ENCODE measurements at regions not wholly inside any gene's neighbourhood (a gene's known extent, or its start where the extent isn't known, plus 50 kb on each side); places are given as distances from the start of the nearest gene placed in this dataset.
A peak's percentile ranks its signal among the peaks of the same experiment; 100 is the strongest.
"Not testable (repeated sequence)": the region's sequence is repeated elsewhere in the genome, so short reads cannot be mapped to it uniquely, and the experiment has no call there.

GRCh38 chr3:159238646-159239045 lies 436.8 kb downstream of the MFSD1 start:
- DNase-seq, result no peak

- no peak for DNase-seq
These were observed 437.2 kb downstream of the MFSD1 start for GRCh38 chr3:159239059-159239458.

DNA sequence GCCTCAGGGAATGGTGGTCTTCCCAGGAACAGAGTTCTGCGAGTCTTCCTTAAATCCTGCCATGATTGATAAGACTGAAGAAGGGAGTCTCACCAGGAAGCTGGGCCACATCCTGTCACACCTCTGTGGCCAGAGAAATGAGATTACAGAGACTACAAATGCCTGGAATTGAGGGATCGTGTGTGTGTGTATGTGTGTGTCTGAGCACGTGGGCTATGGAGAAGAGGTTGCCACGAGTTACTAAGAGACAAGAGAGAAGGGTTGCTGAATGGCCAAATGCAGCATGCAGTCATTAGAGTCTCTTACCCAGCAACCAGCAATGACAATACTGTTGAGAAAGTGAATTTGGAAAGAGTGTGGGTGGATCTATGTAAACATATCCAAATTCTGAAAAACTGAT lies 443.1 kb downstream of the MFSD1 start:
- DNase-seq, result no peak

- DNase-seq, result no peak
These were observed 444.0 kb downstream of the MFSD1 start for GRCh38 chr3:159245871-159246270.

DNA sequence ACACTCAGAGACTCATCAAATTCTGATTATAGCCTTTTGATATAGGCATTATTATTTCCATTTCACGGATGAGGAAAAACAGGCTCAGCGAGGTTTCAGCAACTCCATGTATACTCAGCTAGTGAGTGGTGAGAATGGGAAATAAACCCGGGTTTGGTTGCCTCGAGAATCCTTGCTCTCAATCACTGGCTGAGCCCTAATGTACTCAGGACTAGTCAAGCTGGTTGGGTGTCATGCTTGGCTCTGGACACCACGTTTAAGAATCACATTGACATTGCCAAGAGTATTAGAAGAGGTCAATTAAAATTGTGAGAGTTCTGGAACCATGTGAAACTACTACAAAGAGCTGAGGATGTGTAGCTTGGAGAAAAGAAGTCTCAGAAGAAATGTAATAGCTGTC lies 444.5 kb downstream of the MFSD1 start:
- no peak for DNase-seq

DNA sequence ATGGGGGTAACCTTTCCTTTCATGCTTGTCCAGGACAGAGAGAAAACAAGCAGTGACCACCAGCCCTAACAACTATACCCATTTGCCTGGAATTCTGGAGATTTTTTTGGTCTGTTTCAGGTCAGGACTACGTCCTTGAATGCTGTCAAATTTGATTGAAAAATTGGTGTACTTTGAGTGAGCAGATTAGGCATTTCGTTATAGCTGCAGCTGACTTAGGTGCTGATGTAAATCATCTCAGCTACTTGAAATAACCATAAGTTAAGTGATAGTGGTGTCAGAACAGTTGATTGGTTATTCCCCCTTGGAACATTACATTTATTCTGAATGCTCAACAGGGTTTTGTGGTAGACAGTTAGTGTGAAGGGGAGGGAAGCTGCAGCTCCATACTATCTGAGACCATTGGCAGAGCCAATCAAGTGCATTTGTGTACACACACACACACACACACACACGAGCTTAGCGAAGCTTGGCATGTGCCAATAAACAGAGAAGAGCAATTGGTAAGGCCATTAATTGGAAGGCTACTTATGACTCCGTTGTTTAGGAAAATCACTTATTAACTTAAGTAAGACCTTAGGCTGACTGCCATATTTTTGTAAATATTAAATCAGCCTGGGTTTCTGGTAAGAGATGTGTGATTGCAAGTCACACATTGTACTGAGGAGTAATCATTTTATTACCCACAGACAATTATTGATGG lies 447.8 kb downstream of the MFSD1 start:
- DNase-seq, result no peak

DNA sequence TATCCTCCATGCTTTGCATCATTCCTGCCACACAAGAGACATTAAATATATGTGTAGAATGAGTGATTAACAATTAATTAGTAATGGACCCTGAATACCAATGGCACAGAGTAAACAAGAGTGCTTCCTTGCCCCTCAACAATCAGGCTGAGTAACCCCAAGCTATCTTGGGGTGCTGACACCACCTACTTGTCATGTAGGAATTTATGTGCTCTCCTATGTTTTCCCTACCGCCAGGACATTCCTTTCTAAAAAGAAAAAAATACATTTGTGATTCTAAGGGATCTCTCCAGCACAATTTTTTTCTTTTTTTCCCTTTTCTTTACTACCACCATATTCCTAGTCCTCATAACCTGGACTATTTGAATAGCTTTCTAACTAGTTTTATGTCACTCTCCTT lies 449.1 kb downstream of the MFSD1 start:
- DNase-seq, result no peak

GRCh38 chr3:159252274-159252673 lies 450.4 kb downstream of the MFSD1 start:
- no peak for DNase-seq

DNA sequence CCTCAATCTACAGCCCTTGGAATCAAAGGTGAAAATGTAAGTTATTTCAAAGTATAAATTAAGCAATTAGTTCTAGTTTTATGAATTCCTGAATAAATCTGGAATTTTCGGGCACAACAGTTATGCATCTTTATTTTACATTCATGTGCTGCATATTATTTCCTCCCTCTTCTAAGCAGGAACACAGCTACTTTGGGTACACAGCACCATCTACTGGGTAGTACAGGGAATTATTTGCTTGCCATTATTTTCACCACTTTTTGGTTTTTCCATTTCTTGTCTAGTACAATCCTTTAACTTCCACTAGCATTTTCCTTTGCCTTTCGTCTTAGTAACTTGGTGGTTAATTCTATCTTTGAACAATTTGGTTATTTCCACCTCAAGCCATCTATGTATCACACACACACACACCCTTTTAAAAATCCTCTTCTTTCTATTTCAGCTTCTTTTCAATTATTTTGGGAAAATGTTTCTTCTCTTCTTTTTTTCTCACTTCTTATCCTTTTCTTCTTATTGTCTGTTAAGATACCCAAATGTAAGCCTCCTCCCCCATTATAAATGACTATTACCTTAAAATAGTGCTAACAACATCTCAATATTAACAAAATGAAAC lies 451.0 kb downstream of the MFSD1 start:
- peak in 1 of 2 donors; percentile 62 for DNase-seq

DNA sequence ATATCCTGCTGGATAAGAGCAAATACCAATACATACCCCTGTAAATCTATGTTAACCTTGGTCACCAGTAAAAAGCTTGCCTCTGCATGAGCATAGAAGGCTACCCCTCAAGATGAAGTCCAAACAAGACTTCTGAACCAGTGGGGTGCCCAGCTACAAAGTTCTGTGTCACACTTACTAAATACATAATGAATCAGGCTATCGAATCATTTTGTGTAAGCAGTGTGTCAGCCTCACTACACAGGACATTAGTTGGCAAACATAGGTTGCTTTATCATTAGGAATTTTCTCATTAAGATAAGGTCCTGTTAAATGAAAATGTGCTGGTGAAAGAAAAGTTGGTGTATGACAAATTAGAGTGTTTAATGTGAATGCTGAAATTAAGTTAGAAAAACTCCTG lies 452.0 kb downstream of the MFSD1 start:
- no peak for DNase-seq

DNA sequence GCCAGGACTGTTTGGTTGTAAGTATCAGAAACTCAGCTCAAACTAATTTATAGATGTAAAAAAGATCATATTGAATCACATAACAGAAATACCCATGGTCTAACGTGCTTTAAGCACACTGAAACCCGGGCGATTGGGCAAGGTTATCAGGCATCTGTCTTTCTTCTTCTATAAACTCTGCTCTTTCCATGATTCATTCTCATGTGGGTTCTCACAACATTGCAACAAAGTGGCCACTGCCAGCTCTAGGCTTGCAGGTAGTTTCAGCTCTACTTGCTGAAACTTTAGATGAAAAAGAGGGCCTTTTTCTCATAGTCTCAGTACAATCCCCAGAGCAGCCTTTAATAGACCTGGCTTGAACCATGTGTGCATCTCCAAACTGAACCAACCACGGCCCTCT lies 456.1 kb downstream of the MFSD1 start:
- DNase-seq, result no peak

GRCh38 chr3:159258934-159259333 lies 457.1 kb downstream of the MFSD1 start:
- DNase-seq, result no peak

DNA sequence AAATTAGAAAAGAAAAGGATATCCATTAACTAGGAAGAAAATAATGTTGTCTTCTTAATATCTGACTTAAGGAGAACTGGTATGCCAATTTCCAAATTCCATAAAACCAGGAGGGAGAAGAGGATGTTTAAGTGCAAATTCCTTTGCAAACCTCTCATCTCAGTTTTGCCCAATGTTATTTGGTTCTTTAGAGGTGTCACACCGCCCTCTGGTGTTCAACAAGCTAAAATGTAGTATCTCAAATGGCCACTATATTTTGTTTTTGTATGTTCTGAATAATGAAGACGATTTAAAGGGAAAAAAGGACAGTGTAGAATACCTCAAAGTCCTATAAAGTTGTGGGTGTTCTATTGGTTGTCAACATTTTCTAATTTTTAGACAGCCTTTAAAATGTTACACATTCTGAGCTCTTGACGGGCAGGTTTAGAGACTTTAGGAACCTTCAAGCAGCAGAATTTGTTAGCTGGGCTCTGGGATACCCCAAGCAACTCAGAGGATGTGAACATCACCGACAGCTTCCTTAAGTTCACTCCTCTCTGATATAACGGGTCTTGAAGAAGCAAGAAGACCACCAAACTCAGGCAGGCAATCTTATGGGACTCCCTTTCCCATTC lies 458.3 kb downstream of the MFSD1 start:
- peak in 1 of 2 donors; percentile 37 for DNase-seq

DNA sequence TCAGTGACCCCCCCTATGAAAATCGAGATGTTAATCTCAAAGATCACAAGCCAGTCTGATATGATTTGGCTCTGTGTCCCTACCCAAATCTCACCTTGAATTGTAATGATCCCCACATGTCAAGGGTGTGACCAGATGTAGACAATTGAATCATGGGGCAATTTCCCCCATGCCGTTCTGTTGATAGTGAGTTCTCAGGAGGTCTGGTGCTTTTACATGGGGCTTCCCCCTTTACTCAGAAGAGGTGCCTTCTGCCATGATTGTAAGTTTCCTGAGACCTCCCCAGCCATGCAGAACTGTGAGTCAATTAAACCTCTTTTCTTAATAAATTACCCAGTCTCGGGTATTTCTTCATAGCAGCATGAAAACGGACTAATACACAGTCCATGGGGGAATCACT lies 459.5 kb downstream of the MFSD1 start:
- DNase-seq, result not testable (repeated sequence)

DNA sequence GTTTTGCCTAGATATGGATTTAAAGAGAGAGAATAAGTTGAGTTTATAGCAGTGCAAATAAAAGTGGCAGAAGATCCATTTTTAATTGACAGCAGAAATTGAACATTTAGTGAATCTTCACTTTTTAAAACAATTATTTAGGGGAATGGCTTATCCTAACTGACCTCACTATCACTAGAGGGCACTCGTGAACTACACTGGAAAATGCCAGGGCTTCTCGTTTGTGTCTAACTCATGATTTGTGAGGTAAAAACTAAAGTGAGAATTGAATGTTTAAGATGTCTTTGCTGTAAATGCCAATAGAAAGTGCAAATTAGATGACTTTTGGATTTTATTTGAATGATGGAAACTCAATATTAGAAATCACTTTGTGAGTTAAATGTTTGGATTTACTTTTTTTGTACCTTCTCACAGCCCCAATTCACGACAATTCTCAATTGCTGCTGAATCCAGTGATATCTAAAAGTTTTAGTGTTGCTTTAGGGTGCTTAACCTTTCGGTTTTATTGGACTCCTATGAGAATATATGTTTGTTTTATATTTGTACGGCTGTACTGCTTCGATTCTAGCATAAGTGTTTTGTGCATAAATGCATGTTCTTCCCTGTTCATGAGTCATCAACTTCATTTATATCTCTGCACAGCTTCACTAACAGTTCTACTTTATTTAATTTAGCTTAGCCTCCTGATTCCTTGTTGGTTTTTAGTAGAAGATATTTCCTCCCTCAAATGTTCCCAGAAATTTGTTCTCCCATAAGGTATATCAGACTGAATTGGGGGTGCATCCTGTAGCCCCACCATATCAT lies 462.1 kb downstream of the MFSD1 start:
- peak in 1 of 2 donors; percentile 29 for DNase-seq

DNA sequence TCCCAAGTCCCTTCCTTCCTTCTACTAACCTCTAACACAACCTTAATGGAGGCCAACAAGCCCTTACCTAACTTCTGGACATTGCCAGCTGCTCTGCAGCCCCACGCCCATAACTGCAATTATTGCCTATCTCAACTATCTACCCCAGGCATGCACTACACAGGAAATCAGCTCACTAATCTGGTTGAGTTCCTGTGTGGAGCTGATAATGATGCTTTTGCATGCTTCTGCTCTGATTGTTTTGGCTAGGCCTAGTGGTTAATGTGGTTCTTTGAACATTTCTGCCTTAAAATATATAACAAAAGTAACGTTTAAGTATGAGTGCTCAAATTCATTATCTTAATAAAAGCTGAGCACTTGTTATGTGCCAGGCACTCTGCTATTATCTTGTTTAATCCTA lies 463.9 kb downstream of the MFSD1 start:
- DNase-seq, result no peak

DNA sequence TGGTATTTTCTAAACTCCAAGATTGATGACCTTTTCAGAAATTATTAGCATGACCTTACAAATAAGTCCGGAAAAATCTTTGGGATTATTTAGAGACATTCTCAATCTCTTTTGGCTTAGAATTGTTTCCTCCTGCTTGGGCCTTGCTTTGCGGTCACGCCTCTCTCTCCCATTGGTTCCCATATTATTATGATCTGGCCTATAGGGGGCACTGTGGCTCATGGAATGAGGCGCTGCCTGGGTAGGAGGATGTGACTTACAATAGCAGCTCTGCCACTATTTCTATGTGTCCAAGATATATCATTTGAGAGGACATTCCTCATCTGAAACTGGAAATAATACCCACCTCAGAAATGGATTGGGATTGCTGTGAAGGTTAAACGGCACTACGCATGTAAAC lies 464.9 kb downstream of the MFSD1 start:
- DNase-seq, result no peak

DNA sequence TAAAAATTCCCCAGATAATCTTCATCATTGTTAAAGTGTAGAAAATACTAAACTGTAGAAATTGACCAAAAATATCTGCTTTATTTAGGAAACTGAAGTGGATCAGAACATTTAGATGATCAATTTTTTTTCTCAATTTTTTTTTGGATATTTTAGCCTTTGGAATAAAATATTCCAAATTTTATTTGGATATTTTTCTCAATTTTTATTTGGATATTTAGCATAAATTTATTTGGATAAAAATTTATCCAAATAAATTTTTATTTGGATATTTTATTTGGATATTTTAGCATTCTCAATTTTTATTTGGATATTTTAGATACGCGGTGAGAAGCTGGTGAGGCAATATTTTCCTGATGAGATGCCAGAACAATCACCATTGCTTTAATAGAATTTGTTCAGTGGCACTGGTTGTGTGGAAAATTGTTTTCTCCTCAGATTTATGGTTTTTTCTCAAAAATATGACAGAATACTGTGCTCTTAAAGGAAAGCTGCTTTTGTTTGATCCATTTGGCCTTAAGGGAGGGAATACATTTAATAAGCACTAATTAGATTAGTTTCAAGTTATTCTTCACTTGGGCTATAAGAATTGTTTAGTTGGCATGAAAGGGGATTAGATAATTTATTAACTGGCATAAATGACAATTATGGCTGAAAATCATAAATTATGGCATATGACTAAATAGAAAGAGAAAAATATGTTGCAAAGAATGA lies 470.1 kb downstream of the MFSD1 start:
- DNase-seq, result no peak

DNA sequence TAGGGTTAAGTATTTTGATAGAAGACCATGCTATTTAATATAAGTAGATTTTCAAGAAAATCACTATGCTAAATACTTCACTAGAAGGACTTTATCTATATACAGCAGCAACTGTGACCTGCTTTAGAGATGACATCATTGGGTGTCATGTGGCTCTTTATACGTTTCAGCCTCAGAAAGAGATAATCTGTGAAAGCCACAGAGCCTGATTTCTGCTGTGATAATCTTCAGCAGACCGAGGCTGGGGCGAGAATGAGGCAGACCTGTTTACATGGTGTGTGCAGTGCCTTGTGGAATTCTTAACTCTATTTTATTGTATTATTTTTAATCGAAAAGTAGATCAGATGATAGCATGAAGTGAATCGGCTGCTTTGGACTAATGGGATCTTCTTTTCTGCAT lies 471.2 kb downstream of the MFSD1 start:
- DNase-seq, result no peak

GRCh38 chr3:159273608-159274007 lies 471.8 kb downstream of the MFSD1 start:
- peak in 1 of 2 donors; percentile 4 for DNase-seq

DNA sequence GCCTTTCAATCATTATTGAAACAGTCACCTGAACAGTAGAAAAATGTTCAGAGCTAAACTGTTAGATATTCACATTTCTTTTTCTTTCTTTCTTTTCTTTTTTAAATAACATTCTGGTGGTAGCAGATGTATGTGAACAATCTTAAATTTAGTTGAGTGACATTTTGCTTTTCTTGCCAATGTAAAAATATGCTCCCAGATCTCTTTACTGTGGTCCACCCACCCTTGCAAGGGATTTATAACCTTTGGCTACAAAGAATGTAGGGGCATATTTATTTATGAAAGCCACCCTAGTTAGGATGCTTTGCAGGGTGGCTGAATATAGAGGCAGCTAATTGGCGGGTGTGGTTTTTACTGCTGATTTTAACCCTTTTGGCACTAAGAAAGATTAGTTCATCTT lies 473.9 kb downstream of the MFSD1 start:
- DNase-seq, result no peak

GRCh38 chr3:159277814-159278213 lies 476.0 kb downstream of the MFSD1 start:
- DNase-seq, result no peak
